Natural killer cell treated with Interleukin-12 subunit alpha and Interleukin-12 subunit beta and Interleukin-15 and Interleukin-18, amount 100 ng/mL, for 72 hours (primary cell): ENCODE measurements at regions not wholly inside any gene's neighbourhood (a gene's known extent, or its start where the extent isn't known, plus 50 kb on each side); places are given as distances from the start of the nearest gene placed in this dataset.
"Not testable (repeated sequence)": the region's sequence is repeated elsewhere in the genome, so short reads cannot be mapped to it uniquely, and the experiment has no call there.

ENCODE experiments used
- ATAC-seq, 2 donors: fragments of 150-1000 bp; cut with Tn5 transposase in 1 of 2; sonication (Bioruptor Pico), chemical (Tn5 transposase) in 1 of 2; 2 replicates each; pipeline ENCODE4 v1.10.0; 2021
- DNase-seq: peaks from one replicate; pipeline ENCODE4 v3.0.0; 2022; ENCODE audit warnings: low spot score
- H3K27ac Mint-ChIP-seq, 2 donors: 1 replicate in 1 of 2; 2 replicates in 1 of 2; pipeline ENCODE4 v1.8.0; 2022; ENCODE audit warnings: mixed read lengths in 2 of 2, mild to moderate bottlenecking in 1 of 2, moderate library complexity in 1 of 2
- H3K27me3 Mint-ChIP-seq, 2 donors: 1 replicate in 1 of 2; 2 replicates in 1 of 2; pipeline ENCODE4 v1.8.0; 2022; ENCODE audit warnings: mixed read lengths in 2 of 2
- H3K36me3 Mint-ChIP-seq: one replicate; pipeline ENCODE4 v1.8.0; 2022; ENCODE audit warnings: mixed read lengths
- H3K4me1 Mint-ChIP-seq, 2 donors: 1 replicate in 1 of 2; 2 replicates in 1 of 2; pipeline ENCODE4 v1.8.0; 2022; ENCODE audit warnings: low read depth in 2 of 2, mixed read lengths in 2 of 2, mild to moderate bottlenecking in 1 of 2
- H3K4me3 Mint-ChIP-seq: one replicate; pipeline ENCODE4 v1.8.0; 2022; ENCODE audit warnings: mixed read lengths
- H3K9me3 Mint-ChIP-seq: 2 replicates; pipeline ENCODE4 v1.8.0; 2022; ENCODE audit warnings: mixed read lengths

GRCh38 chr12:16789204-16789790 lies 183.3 kb upstream of the LMO3 start:
- Mint-ChIP-seq H3K36me3 (peaks cover 4% of the 10 kb centered on the region), H3K27ac (no peak overlapping the region), H3K9me3 (peaks cover 12% of the 10 kb centered on the region), H3K4me1 (no peaks in the 10 kb centered on the region), H3K4me3 (no peak overlapping the region), H3K27me3 (no peaks in the 10 kb centered on the region)
- ATAC-seq, result no peak
- no peak for DNase-seq

- peaks cover 9% of the 10 kb centered on the region for H3K9me3 Mint-ChIP-seq
- DNase-seq (no peak), ATAC-seq (no peak)
- no peak overlapping the region for H3K27ac Mint-ChIP-seq
- no peak overlapping the region for H3K4me3 Mint-ChIP-seq
- no peaks in the 10 kb centered on the region for H3K4me1 Mint-ChIP-seq
- peaks cover 2% of the 10 kb centered on the region for H3K36me3 Mint-ChIP-seq
- H3K27me3 Mint-ChIP-seq, result no peaks in the 10 kb centered on the region
Observed at GRCh38 chr12:16788506-16789203, 182.7 kb upstream of the LMO3 start.

- no peak overlapping the region for H3K27ac Mint-ChIP-seq
- H3K27me3 Mint-ChIP-seq, result no peaks in the 10 kb centered on the region
- peaks cover 4% of the 10 kb centered on the region for H3K9me3 Mint-ChIP-seq
- DNase-seq (no peak), ATAC-seq (no peak)
- H3K4me3 Mint-ChIP-seq, result no peak overlapping the region
- no peaks in the 10 kb centered on the region for H3K4me1 Mint-ChIP-seq
- peaks cover 4% of the 10 kb centered on the region for H3K36me3 Mint-ChIP-seq
Observed at GRCh38 chr12:16785953-16786352, 180.0 kb upstream of the LMO3 start.

GRCh38 chr12:16785524-16785923 lies 179.6 kb upstream of the LMO3 start:
- Mint-ChIP-seq H3K4me1 (no peaks in the 10 kb centered on the region), H3K4me3 (no peak overlapping the region), H3K36me3 (peaks cover 4% of the 10 kb centered on the region), H3K27me3 (no peaks in the 10 kb centered on the region), H3K9me3 (peaks cover 3% of the 10 kb centered on the region), H3K27ac (no peak overlapping the region)
- no peak for DNase-seq
- ATAC-seq, result no peak

- not testable (repeated sequence) for DNase-seq, H3K4me1 Mint-ChIP-seq, H3K4me3 Mint-ChIP-seq, ATAC-seq, H3K27me3 Mint-ChIP-seq, H3K27ac Mint-ChIP-seq
- H3K9me3 Mint-ChIP-seq, result peaks cover 35% of the 10 kb centered on the region
- peaks cover 24% of the 10 kb centered on the region for H3K36me3 Mint-ChIP-seq
Observed at GRCh38 chr12:16769129-16769528, 163.2 kb upstream of the LMO3 start.

- Mint-ChIP-seq H3K27me3 (no peaks in the 10 kb centered on the region), H3K4me3 (no peak overlapping the region), H3K36me3 (peaks cover 10% of the 10 kb centered on the region), H3K4me1 (no peaks in the 10 kb centered on the region), H3K27ac (no peak overlapping the region), H3K9me3 (peaks cover 22% of the 10 kb centered on the region)
- no peak for DNase-seq
- ATAC-seq, result no peak
Observed at GRCh38 chr12:16766736-16767135, 160.8 kb upstream of the LMO3 start.

GRCh38 chr12:16763901-16764300 lies 157.9 kb upstream of the LMO3 start:
- DNase-seq, result no peak
- no peak for ATAC-seq
- Mint-ChIP-seq H3K27me3 (no peaks in the 10 kb centered on the region), H3K9me3 (peaks cover 15% of the 10 kb centered on the region), H3K4me3 (no peak overlapping the region), H3K27ac (no peak overlapping the region), H3K4me1 (no peaks in the 10 kb centered on the region), H3K36me3 (no peaks in the 10 kb centered on the region)

- H3K4me3 Mint-ChIP-seq, result no peak overlapping the region
- DNase-seq, result no peak
- H3K4me1 Mint-ChIP-seq, result no peaks in the 10 kb centered on the region
- H3K36me3 Mint-ChIP-seq, result no peaks in the 10 kb centered on the region
- no peaks in the 10 kb centered on the region for H3K27me3 Mint-ChIP-seq
- ATAC-seq, result no peak
- peaks cover 10% of the 10 kb centered on the region for H3K9me3 Mint-ChIP-seq
- no peak overlapping the region for H3K27ac Mint-ChIP-seq
Observed at GRCh38 chr12:16756833-16757555, 151.0 kb upstream of the LMO3 start.

- Mint-ChIP-seq H3K27me3 (no peaks in the 10 kb centered on the region), H3K27ac (no peak overlapping the region), H3K36me3 (no peaks in the 10 kb centered on the region), H3K9me3 (peaks cover 6% of the 10 kb centered on the region), H3K4me1 (no peaks in the 10 kb centered on the region), H3K4me3 (no peak overlapping the region)
- ATAC-seq (no peak), DNase-seq (no peak)
Observed at GRCh38 chr12:16730772-16731171, 124.8 kb upstream of the LMO3 start.

GRCh38 chr12:16726879-16727278 lies 120.9 kb upstream of the LMO3 start:
- H3K27me3 Mint-ChIP-seq, result no peaks in the 10 kb centered on the region
- no peak for DNase-seq
- H3K4me3 Mint-ChIP-seq, result no peak overlapping the region
- no peak for ATAC-seq
- no peaks in the 10 kb centered on the region for H3K4me1 Mint-ChIP-seq
- no peak overlapping the region for H3K27ac Mint-ChIP-seq
- no peaks in the 10 kb centered on the region for H3K36me3 Mint-ChIP-seq
- peaks cover 3% of the 10 kb centered on the region for H3K9me3 Mint-ChIP-seq

- no peak overlapping the region for H3K4me3 Mint-ChIP-seq
- H3K4me1 Mint-ChIP-seq, result no peaks in the 10 kb centered on the region
- H3K27me3 Mint-ChIP-seq, result no peaks in the 10 kb centered on the region
- no peak overlapping the region for H3K27ac Mint-ChIP-seq
- ATAC-seq (no peak), DNase-seq (no peak)
- H3K36me3 Mint-ChIP-seq, result no peaks in the 10 kb centered on the region
- no peaks in the 10 kb centered on the region for H3K9me3 Mint-ChIP-seq
Observed at GRCh38 chr12:16719713-16720416, 113.9 kb upstream of the LMO3 start.

GRCh38 chr12:16716928-16717327 lies 111.0 kb upstream of the LMO3 start:
- H3K27ac Mint-ChIP-seq, result no peak overlapping the region
- H3K27me3 Mint-ChIP-seq, result no peaks in the 10 kb centered on the region
- DNase-seq, result no peak
- H3K4me3 Mint-ChIP-seq, result no peak overlapping the region
- no peaks in the 10 kb centered on the region for H3K36me3 Mint-ChIP-seq
- H3K9me3 Mint-ChIP-seq, result peaks cover 5% of the 10 kb centered on the region
- no peaks in the 10 kb centered on the region for H3K4me1 Mint-ChIP-seq
- no peak for ATAC-seq

GRCh38 chr12:16692099-16692498 lies 86.1 kb upstream of the LMO3 start:
- no peak overlapping the region for H3K4me3 Mint-ChIP-seq
- no peaks in the 10 kb centered on the region for H3K4me1 Mint-ChIP-seq
- no peaks in the 10 kb centered on the region for H3K27me3 Mint-ChIP-seq
- peaks cover 19% of the 10 kb centered on the region for H3K9me3 Mint-ChIP-seq
- ATAC-seq (no peak), DNase-seq (no peak)
- H3K27ac Mint-ChIP-seq, result no peak overlapping the region
- H3K36me3 Mint-ChIP-seq, result peaks cover 6% of the 10 kb centered on the region

GRCh38 chr12:16691624-16692023 lies 85.7 kb upstream of the LMO3 start:
- Mint-ChIP-seq H3K9me3 (peaks cover 15% of the 10 kb centered on the region), H3K27ac (no peak overlapping the region), H3K27me3 (no peaks in the 10 kb centered on the region), H3K4me3 (no peak overlapping the region), H3K36me3 (peaks cover 6% of the 10 kb centered on the region), H3K4me1 (no peaks in the 10 kb centered on the region)
- ATAC-seq (no peak), DNase-seq (no peak)
